ENCODE measurements at regions not wholly inside any gene's neighbourhood (a gene's known extent, or its start where the extent isn't known, plus 50 kb on each side); places are given as distances from the start of the nearest gene placed in this dataset.

GRCh38 chr7:25358926-25359325 is 130.6 kb upstream of the NPVF start:
- POLR2A ChIA-PET: interaction anchor here (0.6 kb wide), 1 partner anchor 22 kb away, joined by 3 read pairs; no protein-coding TSS in a partner anchor
- Histone ChIP-seq H2AFZ (ENCODE audit: low read length) (no peak overlapping the region), H3K9me2 (ENCODE audit: insufficient read depth, low read length) (no peaks in the 10 kb centered on the region), H3K4me3 (ENCODE audit: low read depth, low read length, poor library complexity, severe bottlenecking) (no peak overlapping the region), H4K20me1 (ENCODE audit: insufficient read depth, low read length) (no peaks in the 10 kb centered on the region), H3K4me2 (ENCODE audit: low read length) (no peak overlapping the region), H3K9me3 (ENCODE audit: low read length) (no peaks in the 10 kb centered on the region), H3K27ac (ENCODE audit: low read depth, low read length, poor library complexity, severe bottlenecking) (no peak overlapping the region), H3K79me2 (ENCODE audit: insufficient read depth, low read depth, low read length) (no peaks in the 10 kb centered on the region), H3K4me1 (ENCODE audit: insufficient read depth, low read length, poor library complexity, severe bottlenecking) (no peaks in the 10 kb centered on the region), H3K36me3 (ENCODE audit: insufficient read depth, low read length) (no peaks in the 10 kb centered on the region)
- intact Hi-C loops (cut with micrococcal nuclease; ENCODE audit: unreplicated experiment): no loop called here
- BruUV-seq (replicated peaks): no TSS peak
- CTCF ChIA-PET (ENCODE audit: unreplicated experiment): no interaction called here
- TF ChIP-seq EZH2phosphoT487 (IDR thresholded peaks at IDR 0.05; ENCODE audit: borderline replicate concordance, low read depth, low read length) (no peak), CTCF (conservative IDR thresholded peaks at IDR 0.05; ENCODE audit: low read length) (no peak)
- no peak for DNase-seq (ENCODE audit: low spot score)

GRCh38 chr7:25359471-25360059 is 131.3 kb upstream of the NPVF start:
- BruUV-seq (replicated peaks): no TSS peak
- CTCF ChIA-PET (ENCODE audit: unreplicated experiment): no interaction called here

More at GRCh38 chr7:25359471-25360059, 131.3 kb upstream of the NPVF start:
- H4K20me1 ChIP-seq (ENCODE audit: insufficient read depth, low read length): no peaks in the 10 kb centered on the region
- H3K4me1 ChIP-seq (ENCODE audit: insufficient read depth, low read length, poor library complexity, severe bottlenecking): no peaks in the 10 kb centered on the region
- H3K27ac ChIP-seq (ENCODE audit: low read depth, low read length, poor library complexity, severe bottlenecking): no peak overlapping the region
- H3K9me2 ChIP-seq (ENCODE audit: insufficient read depth, low read length): no peaks in the 10 kb centered on the region
- no peaks in the 10 kb centered on the region for H3K36me3 ChIP-seq (ENCODE audit: insufficient read depth, low read length)
- no peak for DNase-seq (ENCODE audit: low spot score)
- no peaks in the 10 kb centered on the region for H3K9me3 ChIP-seq (ENCODE audit: low read length)
- no peaks in the 10 kb centered on the region for H3K79me2 ChIP-seq (ENCODE audit: insufficient read depth, low read depth, low read length)
- H3K4me2 ChIP-seq (ENCODE audit: low read length): no peak overlapping the region
- intact Hi-C loops (cut with micrococcal nuclease; ENCODE audit: unreplicated experiment): no loop called here
- no peak overlapping the region for H3K4me3 ChIP-seq (ENCODE audit: low read depth, low read length, poor library complexity, severe bottlenecking)
- TF ChIP-seq CTCF (conservative IDR thresholded peaks at IDR 0.05; ENCODE audit: low read length) (no peak), EZH2phosphoT487 (IDR thresholded peaks at IDR 0.05; ENCODE audit: borderline replicate concordance, low read depth, low read length) (no peak)
- POLR2A ChIA-PET: no interaction called here
- no peak overlapping the region for H2AFZ ChIP-seq (ENCODE audit: low read length)

All from OCI-LY7 (cell line).